HEK293 (cell line): ENCODE measurements at regions not wholly inside any gene's neighbourhood (a gene's known extent, or its start where the extent isn't known, plus 50 kb on each side); places are given as distances from the start of the nearest gene placed in this dataset.
"Not testable (repeated sequence)": the region's sequence is repeated elsewhere in the genome, so short reads cannot be mapped to it uniquely, and the experiment has no call there.

Source experiments
- CTCF ChIA-PET: fragments of 350-600 bp; formaldehyde crosslinking; extraction: SDS; loops from one replicate; lab custom pipeline; 2021; ENCODE audit warnings: antibody characterized with exemption; lab: Yijun Ruan, JAX
- POLR2A ChIA-PET: fragments of 300-600 bp; formaldehyde crosslinking; extraction: SDS; loops from one replicate; lab custom pipeline; 2020; ENCODE audit warnings: antibody characterized with exemption, inconsistent platforms; lab: Yijun Ruan, JAX
- H3K27ac ChIP-seq: fragments of 200-500 bp; sonication (Bioruptor generic); 2 replicates; pipeline ENCODE4 v1.5.1; 2014; ENCODE audit warnings: low read depth, low read length, control low read depth, inconsistent platforms; ENCODE audit errors: extremely low read depth
- H3K36me3 ChIP-seq, 2 experiments: fragments of 200-500 bp in 1 of 2; sonication (Bioruptor generic) in 1 of 2; 1 replicate in 1 of 2; 2 replicates in 1 of 2; pipeline ENCODE4 v1.5.1; 2014 to 2017; ENCODE audit warnings: inconsistent platforms in 2 of 2, low read length in 2 of 2; ENCODE audit not compliant: control insufficient read depth in 2 of 2, insufficient read depth in 1 of 2
- H3K4me1 ChIP-seq: fragments of 200-500 bp; sonication (Bioruptor generic); 2 replicates; pipeline ENCODE4 v1.5.1; 2014; ENCODE audit warnings: mild to moderate bottlenecking, low read length, inconsistent platforms; ENCODE audit not compliant: control insufficient read depth, insufficient read depth
- H3K4me3 ChIP-seq: 2 replicates; pipeline ENCODE4 v1.5.1; 2011; ENCODE audit warnings: low read depth, mild to moderate bottlenecking, control low read depth, low read length, moderate library complexity
- H3K9me3 ChIP-seq: fragments of 200-500 bp; sonication (Bioruptor generic); 2 replicates; pipeline ENCODE4 v1.5.1; 2014; ENCODE audit warnings: low read depth, low read length, inconsistent platforms; ENCODE audit not compliant: control insufficient read depth, insufficient read depth
- BCL11A ChIP-seq: fragments of 450-650 bp; formaldehyde crosslinking; IDR thresholded peaks from 2 replicates; pipeline ENCODE4 v1.5.1; 2016; ENCODE audit warnings: low read depth, missing biosample characterization, missing genetic modification characterization
- GLIS1 ChIP-seq: fragments of 450-650 bp; formaldehyde crosslinking; IDR thresholded peaks from 2 replicates; pipeline ENCODE4 v1.5.1; 2016; ENCODE audit warnings: missing biosample characterization, missing genetic modification characterization
- GLIS2 ChIP-seq: fragments of 450-650 bp; formaldehyde crosslinking; IDR thresholded peaks from 2 replicates; pipeline ENCODE4 v1.5.1; 2016; ENCODE audit warnings: missing biosample characterization, missing genetic modification characterization
- HOXD13 ChIP-seq: sonication (generic); formaldehyde crosslinking; IDR thresholded peaks from 2 replicates; pipeline ENCODE4 v1.8.0; 2022; ENCODE audit warnings: missing genetic modification reagents, borderline replicate concordance
- IKZF3 ChIP-seq: fragments of 450-650 bp; IDR thresholded peaks from 2 replicates; pipeline ENCODE4 v1.5.0; 2018; ENCODE audit warnings: missing biosample characterization, mild to moderate bottlenecking, missing genetic modification characterization, moderate library complexity
- PRDM10 ChIP-seq: fragments of 450-650 bp; formaldehyde crosslinking; IDR thresholded peaks from 2 replicates; pipeline ENCODE4 v1.5.1; 2016; ENCODE audit warnings: missing biosample characterization, missing genetic modification characterization
- SCRT1 ChIP-seq: fragments of 450-650 bp; formaldehyde crosslinking; IDR thresholded peaks from 2 replicates; pipeline ENCODE4 v1.5.1; 2016; ENCODE audit warnings: missing biosample characterization, missing genetic modification characterization, borderline replicate concordance
- ZNF23 ChIP-seq: fragments of 450-650 bp; formaldehyde crosslinking; IDR thresholded peaks from 2 replicates; pipeline ENCODE4 v1.5.1; 2016; ENCODE audit warnings: missing biosample characterization, missing genetic modification characterization, borderline replicate concordance
- ZNF24 ChIP-seq: fragments of 450-650 bp; formaldehyde crosslinking; IDR thresholded peaks from 2 replicates; pipeline ENCODE4 v1.5.1; 2016; ENCODE audit warnings: missing biosample characterization, missing genetic modification characterization
- ZNF248 ChIP-seq: fragments of 450-650 bp; formaldehyde crosslinking; IDR thresholded peaks from 2 replicates; pipeline ENCODE4 v1.5.1; 2017; ENCODE audit warnings: missing biosample characterization, missing genetic modification characterization
- ZNF324 ChIP-seq: fragments of 450-650 bp; formaldehyde crosslinking; IDR thresholded peaks from 2 replicates; pipeline ENCODE4 v1.5.1; 2016; ENCODE audit warnings: missing biosample characterization, missing genetic modification characterization
- ZNF585B ChIP-seq: fragments of 450-650 bp; formaldehyde crosslinking; IDR thresholded peaks from 2 replicates; pipeline ENCODE4 v1.5.1; 2016; ENCODE audit warnings: missing biosample characterization, missing genetic modification characterization
- TF ChIP-seq, protein P1 (sequence below): fragments of 450-650 bp; formaldehyde crosslinking; IDR thresholded peaks from 2 replicates; pipeline ENCODE4 v1.5.1; 2016; ENCODE audit warnings: missing biosample characterization, missing genetic modification characterization
- TF ChIP-seq, protein P2 (sequence below): fragments of 450-650 bp; formaldehyde crosslinking; IDR thresholded peaks from 2 replicates; pipeline ENCODE4 v1.5.1; 2016; ENCODE audit warnings: missing biosample characterization, missing genetic modification characterization, borderline replicate concordance

GRCh38 chr3:135438889-135439597 lies 526.5 kb upstream of the PPP2R3A start:
- H3K36me3 ChIP-seq, H3K4me3 ChIP-seq, H3K27ac ChIP-seq, CTCF ChIA-PET, H3K9me3 ChIP-seq, POLR2A ChIA-PET, H3K4me1 ChIP-seq: not testable (repeated sequence)
- TF ChIP-seq PRDM10 (tag by site-specific recombination): 0 out of 2 replicates have a peak, but pooled peaks have one; percentile 24
- TF ChIP-seq IKZF3 (tag by site-specific recombination): peak; percentile 19; the same call in 1 of the 2 replicates

- H3K27ac ChIP-seq, H3K4me1 ChIP-seq, H3K9me3 ChIP-seq, POLR2A ChIA-PET, H3K36me3 ChIP-seq, CTCF ChIA-PET, H3K4me3 ChIP-seq: not testable (repeated sequence)
Measured at GRCh38 chr3:135439632-135440031, 525.9 kb upstream of the PPP2R3A start.

DNA sequence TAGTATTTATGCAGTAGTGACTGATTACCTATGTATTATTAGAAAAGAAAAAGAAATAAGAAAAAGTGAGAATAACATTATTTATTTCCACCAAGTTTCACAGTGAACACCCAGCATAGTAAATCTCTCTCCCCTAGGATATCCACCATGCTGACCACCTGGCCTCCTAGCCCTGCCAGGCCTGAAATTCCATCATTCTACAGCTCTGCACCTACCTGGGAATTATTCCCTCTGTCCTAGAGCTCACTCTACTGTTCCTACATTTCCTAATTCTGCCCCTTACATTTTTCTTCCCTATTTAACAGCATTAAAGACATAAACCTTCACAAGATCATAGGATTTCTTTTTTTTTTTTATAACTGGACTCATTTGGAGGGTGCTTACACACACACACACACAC lies 525.3 kb upstream of the PPP2R3A start:
- POLR2A ChIA-PET: no interaction called here
- CTCF ChIA-PET: interaction anchor here (0.7 kb wide), 1 partner anchor 38 kb away, joined by 3 read pairs; no protein-coding TSS in a partner anchor
- Histone ChIP-seq H3K27ac (no peak overlapping the region), H3K4me3 (no peak overlapping the region), H3K4me1 (no peaks in the 10 kb centered on the region), H3K9me3 (no peaks in the 10 kb centered on the region), H3K36me3 (no peaks in the 10 kb centered on the region)
- no peak for TF ChIP-seq BCL11A (tag by site-specific recombination)
- no peak for TF ChIP-seq SCRT1 (tag by site-specific recombination)
- TF ChIP-seq ZNF324 (tag by site-specific recombination): no peak
- no peak for TF ChIP-seq HOXD13 (CRISPR knock-in tag)
- TF ChIP-seq, protein P1, sequence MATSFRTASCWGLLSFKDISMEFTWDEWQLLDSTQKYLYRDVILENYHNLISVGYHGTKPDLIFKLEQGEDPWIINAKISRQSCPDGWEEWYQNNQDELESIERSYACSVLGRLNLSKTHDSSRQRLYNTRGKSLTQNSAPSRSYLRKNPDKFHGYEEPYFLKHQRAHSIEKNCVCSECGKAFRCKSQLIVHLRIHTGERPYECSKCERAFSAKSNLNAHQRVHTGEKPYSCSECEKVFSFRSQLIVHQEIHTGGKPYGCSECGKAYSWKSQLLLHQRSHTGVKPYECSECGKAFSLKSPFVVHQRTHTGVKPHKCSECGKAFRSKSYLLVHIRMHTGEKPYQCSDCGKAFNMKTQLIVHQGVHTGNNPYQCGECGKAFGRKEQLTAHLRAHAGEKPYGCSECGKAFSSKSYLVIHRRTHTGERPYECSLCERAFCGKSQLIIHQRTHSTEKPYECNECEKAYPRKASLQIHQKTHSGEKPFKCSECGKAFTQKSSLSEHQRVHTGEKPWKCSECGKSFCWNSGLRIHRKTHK (tag by site-specific recombination): no peak
- TF ChIP-seq, protein P2, sequence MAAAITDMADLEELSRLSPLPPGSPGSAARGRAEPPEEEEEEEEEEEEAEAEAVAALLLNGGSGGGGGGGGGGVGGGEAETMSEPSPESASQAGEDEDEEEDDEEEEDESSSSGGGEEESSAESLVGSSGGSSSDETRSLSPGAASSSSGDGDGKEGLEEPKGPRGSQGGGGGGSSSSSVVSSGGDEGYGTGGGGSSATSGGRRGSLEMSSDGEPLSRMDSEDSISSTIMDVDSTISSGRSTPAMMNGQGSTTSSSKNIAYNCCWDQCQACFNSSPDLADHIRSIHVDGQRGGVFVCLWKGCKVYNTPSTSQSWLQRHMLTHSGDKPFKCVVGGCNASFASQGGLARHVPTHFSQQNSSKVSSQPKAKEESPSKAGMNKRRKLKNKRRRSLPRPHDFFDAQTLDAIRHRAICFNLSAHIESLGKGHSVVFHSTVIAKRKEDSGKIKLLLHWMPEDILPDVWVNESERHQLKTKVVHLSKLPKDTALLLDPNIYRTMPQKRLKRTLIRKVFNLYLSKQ (tag by site-specific recombination): no peak
- no peak for TF ChIP-seq GLIS1
- no peak for TF ChIP-seq ZNF24 (tag by site-specific recombination)

- POLR2A ChIA-PET: no interaction called here
- CTCF ChIA-PET: no interaction called here
- TF ChIP-seq ZNF585B (tag by site-specific recombination): no peak
- TF ChIP-seq PRDM10 (tag by site-specific recombination): no peak
- TF ChIP-seq ZNF248 (tag by site-specific recombination): no peak
- TF ChIP-seq ZNF23: no peak
- no peak for TF ChIP-seq GLIS2 (tag by site-specific recombination)
Measured at GRCh38 chr3:135440746-135441145, 524.8 kb upstream of the PPP2R3A start.

More at GRCh38 chr3:135440746-135441145, 524.8 kb upstream of the PPP2R3A start:
- no peaks in the 10 kb centered on the region for H3K36me3 ChIP-seq
- no peak overlapping the region for H3K27ac ChIP-seq
- no peaks in the 10 kb centered on the region for H3K9me3 ChIP-seq
- H3K4me1 ChIP-seq: no peaks in the 10 kb centered on the region
- H3K4me3 ChIP-seq: no peak overlapping the region
